ENCODE measurements at regions not wholly inside any gene's neighbourhood (a gene's known extent, or its start where the extent isn't known, plus 50 kb on each side); places are given as distances from the start of the nearest gene placed in this dataset.
"Not testable (repeated sequence)": the region's sequence is repeated elsewhere in the genome, so short reads cannot be mapped to it uniquely, and the experiment has no call there.

- DNase-seq (ENCODE audit: low read depth in 1 of 2, low spot score in 1 of 2), result no peak
These were observed 950.0 kb upstream of the CELF2 start for GRCh38 chr10:10067644-10068043.

GRCh38 chr10:10074847-10075246 lies 942.8 kb upstream of the CELF2 start:
- not testable (repeated sequence) for DNase-seq (ENCODE audit: low read depth in 1 of 2, low spot score in 1 of 2); H3K4me3 ChIP-seq (replicated peaks; ENCODE audit: insufficient read depth, low read length)

More at GRCh38 chr10:10067644-10068043, 950.0 kb upstream of the CELF2 start:
- TF ChIP-seq CTCF (IDR thresholded peaks at IDR 0.05; ENCODE audit: insufficient read depth, low read length), result no peak
- TF ChIP-seq GABPA (IDR thresholded peaks at IDR 0.05; ENCODE audit: low read depth), result no peak
- TF ChIP-seq SPI1 (IDR thresholded peaks at IDR 0.05; ENCODE audit: borderline replicate concordance, low read depth), result no peak
- no peak for TF ChIP-seq REST (IDR thresholded peaks at IDR 0.05; ENCODE audit: insufficient replicate concordance, low read depth)
- no peak for TF ChIP-seq POLR2AphosphoS5 (IDR thresholded peaks at IDR 0.05; ENCODE audit: low read depth)
- Histone ChIP-seq H3K4me3 (replicated peaks; ENCODE audit: insufficient read depth, low read length) (no peak overlapping the region), H3K27me3 (ENCODE audit: insufficient read depth, poor library complexity, severe bottlenecking) (no peaks in the 10 kb centered on the region), H3K27ac (replicated peaks) (no peak overlapping the region)

GRCh38 chr10:10078446-10078845 lies 939.2 kb upstream of the CELF2 start:
- Histone ChIP-seq H3K4me3 (replicated peaks; ENCODE audit: insufficient read depth, low read length) (no peak overlapping the region), H3K27me3 (ENCODE audit: insufficient read depth, poor library complexity, severe bottlenecking) (no peaks in the 10 kb centered on the region), H3K27ac (replicated peaks) (no peak overlapping the region)
- DNase-seq (ENCODE audit: low read depth in 1 of 2, low spot score in 1 of 2), result no peak
- TF ChIP-seq REST (IDR thresholded peaks at IDR 0.05; ENCODE audit: insufficient replicate concordance, low read depth), result no peak
- no peak for TF ChIP-seq SPI1 (IDR thresholded peaks at IDR 0.05; ENCODE audit: borderline replicate concordance, low read depth)
- TF ChIP-seq POLR2AphosphoS5 (IDR thresholded peaks at IDR 0.05; ENCODE audit: low read depth), result no peak
- no peak for TF ChIP-seq GABPA (IDR thresholded peaks at IDR 0.05; ENCODE audit: low read depth)
- no peak for TF ChIP-seq CTCF (IDR thresholded peaks at IDR 0.05; ENCODE audit: insufficient read depth, low read length)

More at GRCh38 chr10:10074847-10075246, 942.8 kb upstream of the CELF2 start:
- H3K27me3 ChIP-seq (ENCODE audit: insufficient read depth, poor library complexity, severe bottlenecking); H3K27ac ChIP-seq (replicated peaks): not testable (repeated sequence)

- Histone ChIP-seq H3K4me3 (replicated peaks; ENCODE audit: insufficient read depth, low read length) (no peak overlapping the region), H3K27ac (replicated peaks) (no peak overlapping the region), H3K27me3 (ENCODE audit: insufficient read depth, poor library complexity, severe bottlenecking) (no peaks in the 10 kb centered on the region)
- no peak for DNase-seq (ENCODE audit: low read depth in 1 of 2, low spot score in 1 of 2)
- TF ChIP-seq SPI1 (IDR thresholded peaks at IDR 0.05; ENCODE audit: borderline replicate concordance, low read depth), result no peak
- no peak for TF ChIP-seq GABPA (IDR thresholded peaks at IDR 0.05; ENCODE audit: low read depth)
- TF ChIP-seq REST (IDR thresholded peaks at IDR 0.05; ENCODE audit: insufficient replicate concordance, low read depth), result no peak
- TF ChIP-seq CTCF (IDR thresholded peaks at IDR 0.05; ENCODE audit: insufficient read depth, low read length), result no peak
- no peak for TF ChIP-seq POLR2AphosphoS5 (IDR thresholded peaks at IDR 0.05; ENCODE audit: low read depth)
These were observed 925.1 kb upstream of the CELF2 start for GRCh38 chr10:10092581-10092980.

Measured in HL-60 (cell line).